Testis (tissue), 2 donors: ENCODE measurements at regions not wholly inside any gene's neighbourhood (a gene's known extent, or its start where the extent isn't known, plus 50 kb on each side); places are given as distances from the start of the nearest gene placed in this dataset.

Experiments
- POLR2A ChIP-seq: fragments of 450-650 bp; IDR thresholded peaks from one replicate; pipeline ENCODE4 v1.6.1; 2017; ENCODE audit warnings: antibody characterized with exemption, mild to moderate bottlenecking, moderate library complexity
- TF ChIP-seq, protein P1 (sequence below), 3 experiments: fragments of 450-650 bp in 2 of 3; fragments of 200-600 bp in 1 of 3; sonication (generic) in 1 of 3; IDR thresholded peaks; one replicate each; pipeline ENCODE4 v1.5.1; 2016 to 2019; ENCODE audit warnings: antibody characterized with exemption in 3 of 3, mild to moderate bottlenecking in 2 of 3, moderate library complexity in 1 of 3

DNA sequence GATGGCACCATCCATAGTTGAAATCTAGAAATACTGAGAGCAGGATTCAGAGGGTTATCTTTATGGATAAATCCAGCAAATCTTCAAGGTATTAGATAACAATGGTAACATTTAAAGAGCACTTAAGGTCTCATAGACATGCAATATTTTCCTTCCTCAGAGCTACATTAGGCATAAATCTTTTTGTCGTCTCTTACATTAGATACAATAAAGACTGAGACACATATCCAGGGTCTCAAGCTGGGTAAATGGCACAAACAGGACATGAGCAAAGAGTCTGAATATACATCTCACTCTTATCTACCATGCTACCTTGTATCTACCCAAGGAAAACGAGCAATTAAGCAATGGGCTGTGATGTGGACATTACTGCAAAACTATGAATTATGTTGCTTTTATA, 927.3 kb upstream of the EPHA6 start:
- TF ChIP-seq, protein P1, sequence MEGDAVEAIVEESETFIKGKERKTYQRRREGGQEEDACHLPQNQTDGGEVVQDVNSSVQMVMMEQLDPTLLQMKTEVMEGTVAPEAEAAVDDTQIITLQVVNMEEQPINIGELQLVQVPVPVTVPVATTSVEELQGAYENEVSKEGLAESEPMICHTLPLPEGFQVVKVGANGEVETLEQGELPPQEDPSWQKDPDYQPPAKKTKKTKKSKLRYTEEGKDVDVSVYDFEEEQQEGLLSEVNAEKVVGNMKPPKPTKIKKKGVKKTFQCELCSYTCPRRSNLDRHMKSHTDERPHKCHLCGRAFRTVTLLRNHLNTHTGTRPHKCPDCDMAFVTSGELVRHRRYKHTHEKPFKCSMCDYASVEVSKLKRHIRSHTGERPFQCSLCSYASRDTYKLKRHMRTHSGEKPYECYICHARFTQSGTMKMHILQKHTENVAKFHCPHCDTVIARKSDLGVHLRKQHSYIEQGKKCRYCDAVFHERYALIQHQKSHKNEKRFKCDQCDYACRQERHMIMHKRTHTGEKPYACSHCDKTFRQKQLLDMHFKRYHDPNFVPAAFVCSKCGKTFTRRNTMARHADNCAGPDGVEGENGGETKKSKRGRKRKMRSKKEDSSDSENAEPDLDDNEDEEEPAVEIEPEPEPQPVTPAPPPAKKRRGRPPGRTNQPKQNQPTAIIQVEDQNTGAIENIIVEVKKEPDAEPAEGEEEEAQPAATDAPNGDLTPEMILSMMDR (IDR thresholded peaks at IDR 0.05) = no peak
- no peak for TF ChIP-seq POLR2A
